ENCODE measurements at regions not wholly inside any gene's neighbourhood (a gene's known extent, or its start where the extent isn't known, plus 50 kb on each side); places are given as distances from the start of the nearest gene placed in this dataset.
"Not testable (repeated sequence)": the region's sequence is repeated elsewhere in the genome, so short reads cannot be mapped to it uniquely, and the experiment has no call there.

- DNase-seq: no peak
These were observed 72.5 kb downstream of the RRAGC start for GRCh38 chr1:38787041-38787440.

GRCh38 chr1:38786040-38786436 is 73.5 kb downstream of the RRAGC start:
- no peak for DNase-seq

GRCh38 chr1:38785285-38786039 is 74.1 kb downstream of the RRAGC start:
- no peak for DNase-seq

- no peak for DNase-seq
These were observed 74.9 kb downstream of the RRAGC start for GRCh38 chr1:38784452-38785284.

GRCh38 chr1:38783640-38784229 is 75.8 kb downstream of the RRAGC start:
- no peak for DNase-seq

- no peak for DNase-seq
These were observed 77.5 kb downstream of the RRAGC start for GRCh38 chr1:38781872-38782617.

GRCh38 chr1:38780133-38780532 is 79.4 kb downstream of the RRAGC start:
- DNase-seq: no peak

- no peak for DNase-seq
These were observed 80.1 kb downstream of the RRAGC start for GRCh38 chr1:38779491-38779890.

GRCh38 chr1:38778521-38778920 is 81.1 kb downstream of the RRAGC start:
- no peak for DNase-seq

GRCh38 chr1:38778051-38778450 is 81.5 kb downstream of the RRAGC start:
- no peak for DNase-seq

GRCh38 chr1:38777464-38777957 is 82.1 kb downstream of the RRAGC start:
- DNase-seq: no peak

GRCh38 chr1:38776466-38777065 is 83.0 kb downstream of the RRAGC start:
- no peak for DNase-seq

GRCh38 chr1:38775175-38775845 is 84.3 kb downstream of the RRAGC start:
- no peak for DNase-seq

- DNase-seq: no peak
These were observed 86.1 kb downstream of the RRAGC start for GRCh38 chr1:38773483-38773882.

- no peak for DNase-seq
These were observed 86.6 kb downstream of the RRAGC start for GRCh38 chr1:38772953-38773352.

GRCh38 chr1:38772026-38772425 is 87.5 kb downstream of the RRAGC start:
- no peak for DNase-seq

- not testable (repeated sequence) for DNase-seq
These were observed 88.9 kb downstream of the RRAGC start for GRCh38 chr1:38770516-38771173.

- no peak for DNase-seq
These were observed 93.4 kb downstream of the RRAGC start for GRCh38 chr1:38766125-38766524.

- no peak for DNase-seq
These were observed 96.5 kb downstream of the RRAGC start for GRCh38 chr1:38763121-38763520.

- no peak for DNase-seq
These were observed 99.0 kb downstream of the RRAGC start for GRCh38 chr1:38760562-38760961.

- DNase-seq: no peak
These were observed 100.8 kb downstream of the RRAGC start for GRCh38 chr1:38758820-38759219.

Data from left hindlimb (tissue), 1 donor.